ENCODE measurements at regions not wholly inside any gene's neighbourhood (a gene's known extent, or its start where the extent isn't known, plus 50 kb on each side); places are given as distances from the start of the nearest gene placed in this dataset.

DNA sequence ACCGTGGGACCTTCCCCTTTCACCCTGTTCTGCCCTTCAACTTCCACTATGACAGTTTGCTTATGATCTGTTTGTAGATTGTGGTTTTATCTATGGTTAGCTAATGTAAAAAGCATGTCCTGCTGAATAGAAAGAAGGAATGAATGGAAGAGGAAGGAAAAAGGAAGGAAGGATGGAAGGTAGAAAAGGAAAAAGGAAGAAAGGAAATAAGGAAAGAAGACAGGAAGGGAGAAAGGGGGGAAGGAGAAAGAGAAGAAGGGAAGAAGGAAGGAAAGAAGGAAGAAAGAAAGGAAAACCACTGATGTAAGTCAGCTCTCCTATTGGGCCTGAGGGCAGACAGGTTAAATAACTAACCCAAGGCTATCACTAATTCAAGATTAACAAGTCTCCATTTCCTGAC lies 319.1 kb upstream of the KLF3 start (continued):
- TF ChIP-seq ZNF274 (IDR thresholded peaks at IDR 0.05; ENCODE audit: low read depth, low read length), result no peak

DNA sequence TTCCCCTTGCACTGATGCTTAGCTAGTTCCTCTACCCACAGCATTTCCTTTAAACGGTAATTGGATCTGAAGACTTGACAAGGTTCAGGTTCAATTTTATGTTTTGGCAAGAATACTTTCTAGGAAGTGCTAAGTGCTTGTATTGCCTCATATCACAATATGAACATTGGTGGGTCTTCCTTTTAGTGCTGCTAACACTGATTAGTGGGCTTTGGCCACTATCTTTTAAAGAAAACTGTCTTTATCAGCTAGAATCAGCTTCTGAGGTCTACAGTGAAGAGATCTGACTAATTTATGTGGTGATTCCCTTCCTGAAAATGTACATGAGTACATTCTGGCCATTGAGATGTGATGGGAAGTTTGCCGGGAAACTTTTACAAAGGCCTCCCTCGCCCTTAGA lies 316.7 kb upstream of the KLF3 start:
- no TSS peak for BruUV-seq (replicated peaks)
- ChIA-PET POLR2A (no interaction called here), CTCF (no interaction called here)

More for the DNA sequence above, 316.7 kb upstream of the KLF3 start:
- H3K27ac ChIP-seq (ENCODE audit: low read depth, low read length), result no peak overlapping the region
- H3K4me2 ChIP-seq (ENCODE audit: low read length), result no peak overlapping the region
- no peaks in the 10 kb centered on the region for H4K20me1 ChIP-seq (ENCODE audit: insufficient read depth)
- no peaks in the 10 kb centered on the region for H3K79me2 ChIP-seq (ENCODE audit: insufficient read depth, low read length)
- H3K4me1 ChIP-seq (ENCODE audit: control insufficient read depth in 1 of 2, insufficient read depth in 2 of 2, low read length in 2 of 2), result no peaks in the 10 kb centered on the region
- H3K27me3 ChIP-seq (ENCODE audit: insufficient read depth, low read length), result no peaks in the 10 kb centered on the region
- no peak for DNase-seq (ENCODE audit: low read depth, low spot score)
- H3K9me2 ChIP-seq (ENCODE audit: insufficient read depth), result no peaks in the 10 kb centered on the region
- H3K36me3 ChIP-seq (ENCODE audit: control insufficient read depth in 1 of 2, insufficient read depth in 2 of 2, low read length in 2 of 2), result no peaks in the 10 kb centered on the region
- no peak overlapping the region for H3K9ac ChIP-seq (ENCODE audit: low read length)
- RAD21 ChIA-PET (ENCODE audit: low non-redundant PET in 1 of 2, low total read pairs in 2 of 2, uncharacterized antibody in 2 of 2, unreplicated experiment in 2 of 2), result no interaction called here
- H3K4me3 ChIP-seq (replicated peaks in 1 of 2; ENCODE audit: low read depth in 1 of 2, low read length in 2 of 2), result no peak overlapping the region
- H2AFZ ChIP-seq (ENCODE audit: low read depth, low read length, poor library complexity, severe bottlenecking), result no peak overlapping the region
- TF ChIP-seq RAD21 (IDR thresholded peaks at IDR 0.05; ENCODE audit: low read depth) (no peak), CBX3 (IDR thresholded peaks at IDR 0.05; ENCODE audit: low read depth) (no peak), EZH2 (IDR thresholded peaks at IDR 0.05) (no peak), YY1 (IDR thresholded peaks at IDR 0.05; ENCODE audit: extremely low read depth, insufficient replicate concordance, low read depth, low read length) (no peak)
- TF ChIP-seq, protein P1, sequence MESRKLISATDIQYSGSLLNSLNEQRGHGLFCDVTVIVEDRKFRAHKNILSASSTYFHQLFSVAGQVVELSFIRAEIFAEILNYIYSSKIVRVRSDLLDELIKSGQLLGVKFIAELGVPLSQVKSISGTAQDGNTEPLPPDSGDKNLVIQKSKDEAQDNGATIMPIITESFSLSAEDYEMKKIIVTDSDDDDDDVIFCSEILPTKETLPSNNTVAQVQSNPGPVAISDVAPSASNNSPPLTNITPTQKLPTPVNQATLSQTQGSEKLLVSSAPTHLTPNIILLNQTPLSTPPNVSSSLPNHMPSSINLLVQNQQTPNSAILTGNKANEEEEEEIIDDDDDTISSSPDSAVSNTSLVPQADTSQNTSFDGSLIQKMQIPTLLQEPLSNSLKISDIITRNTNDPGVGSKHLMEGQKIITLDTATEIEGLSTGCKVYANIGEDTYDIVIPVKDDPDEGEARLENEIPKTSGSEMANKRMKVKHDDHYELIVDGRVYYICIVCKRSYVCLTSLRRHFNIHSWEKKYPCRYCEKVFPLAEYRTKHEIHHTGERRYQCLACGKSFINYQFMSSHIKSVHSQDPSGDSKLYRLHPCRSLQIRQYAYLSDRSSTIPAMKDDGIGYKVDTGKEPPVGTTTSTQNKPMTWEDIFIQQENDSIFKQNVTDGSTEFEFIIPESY (IDR thresholded peaks at IDR 0.05; ENCODE audit: extremely low read depth, insufficient replicate concordance, low read length), result no peak
- TF ChIP-seq, protein P2, sequence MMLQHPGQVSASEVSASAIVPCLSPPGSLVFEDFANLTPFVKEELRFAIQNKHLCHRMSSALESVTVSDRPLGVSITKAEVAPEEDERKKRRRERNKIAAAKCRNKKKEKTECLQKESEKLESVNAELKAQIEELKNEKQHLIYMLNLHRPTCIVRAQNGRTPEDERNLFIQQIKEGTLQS (IDR thresholded peaks at IDR 0.05), result no peak
- intact Hi-C loops (cut with micrococcal nuclease), result no loop called here
- ATAC-seq, result no peak
- no peaks in the 10 kb centered on the region for H3K9me3 ChIP-seq (ENCODE audit: control insufficient read depth in 1 of 2, insufficient read depth in 1 of 2, low read depth in 1 of 2, low read length in 2 of 2)
